ENCODE measurements at regions not wholly inside any gene's neighbourhood (a gene's known extent, or its start where the extent isn't known, plus 50 kb on each side); places are given as distances from the start of the nearest gene placed in this dataset.

GRCh38 chr10:44571701-44572100, 186.8 kb upstream of the CXCL12 start:
- TF ChIP-seq CTCF (IDR thresholded peaks at IDR 0.05 in 8 of 11, conservative IDR thresholded peaks at IDR 0.05 in 3 of 11) (no peak), POLR2AphosphoS5 (IDR thresholded peaks at IDR 0.05) (no peak)

Measured in spleen (tissue), 7 donors.